Astrocyte (in vitro differentiated cells and primary cell): ENCODE measurements at regions not wholly inside any gene's neighbourhood (a gene's known extent, or its start where the extent isn't known, plus 50 kb on each side); places are given as distances from the start of the nearest gene placed in this dataset.
"Not testable (repeated sequence)": the region's sequence is repeated elsewhere in the genome, so short reads cannot be mapped to it uniquely, and the experiment has no call there.

Source experiments
- DNase-seq: peaks from one replicate; pipeline ENCODE4 v3.0.0-alpha.2; 2010; ENCODE audit warnings: low read depth
- FAIRE-seq: peaks from 2 replicates; lab custom pipeline; 2011; peaks lifted over from hg19 to GRCh38; lab: Jason Lieb, UNC
- H2AFZ ChIP-seq: 2 replicates; pipeline ENCODE4 v1.6.0; 2012; ENCODE audit warnings: low read depth, low read length, inconsistent platforms
- H3K27ac ChIP-seq: 2 replicates; pipeline ENCODE4 v1.5.1; 2011; ENCODE audit warnings: low read depth, low read length, inconsistent platforms
- H3K27me3 ChIP-seq: 2 replicates; pipeline ENCODE4 v1.6.0; 2011; ENCODE audit warnings: low read length, inconsistent platforms; ENCODE audit not compliant: insufficient read depth
- H3K36me3 ChIP-seq: 2 replicates; pipeline ENCODE4 v1.5.1; 2011; ENCODE audit warnings: low read length, inconsistent platforms; ENCODE audit not compliant: insufficient read depth
- H3K4me1 ChIP-seq: 2 replicates; pipeline ENCODE4 v1.5.1; 2011; ENCODE audit warnings: low read length, inconsistent platforms; ENCODE audit not compliant: insufficient read depth
- H3K4me2 ChIP-seq: 2 replicates; pipeline ENCODE4 v1.6.0; 2012; ENCODE audit warnings: low read length, inconsistent platforms
- H3K4me3 ChIP-seq: 2 replicates; pipeline ENCODE4 v1.5.1; 2011; ENCODE audit warnings: low read depth, mild to moderate bottlenecking, low read length, inconsistent platforms; ENCODE audit not compliant: insufficient read depth
- H3K79me2 ChIP-seq: 2 replicates; pipeline ENCODE4 v1.6.0; 2012; ENCODE audit warnings: mild to moderate bottlenecking, low read length, inconsistent platforms; ENCODE audit not compliant: insufficient read depth
- H3K9ac ChIP-seq: 2 replicates; pipeline ENCODE4 v1.6.0; 2012; ENCODE audit warnings: mild to moderate bottlenecking, low read length, inconsistent platforms
- H3K9me3 ChIP-seq: 2 replicates; pipeline ENCODE4 v1.5.1; 2012; ENCODE audit warnings: low read depth, mild to moderate bottlenecking, low read length, inconsistent platforms; ENCODE audit not compliant: insufficient read depth
- H4K20me1 ChIP-seq: 2 replicates; pipeline ENCODE4 v1.6.0; 2012; ENCODE audit warnings: low read length, inconsistent platforms; ENCODE audit not compliant: insufficient read depth
- H3K27ac Mint-ChIP-seq: one replicate; pipeline ENCODE4 v1.8.0; 2021; ENCODE audit warnings: mild to moderate bottlenecking, mixed read lengths; ENCODE audit not compliant: unreplicated experiment
- H3K27me3 Mint-ChIP-seq: one replicate; pipeline ENCODE4 v1.8.0; 2021; ENCODE audit warnings: low read depth, mixed read lengths; ENCODE audit not compliant: unreplicated experiment
- H3K36me3 Mint-ChIP-seq: one replicate; pipeline ENCODE4 v1.8.0; 2021; ENCODE audit warnings: low read depth, mixed read lengths; ENCODE audit not compliant: unreplicated experiment
- H3K4me1 Mint-ChIP-seq: one replicate; pipeline ENCODE4 v1.8.0; 2021; ENCODE audit warnings: low read depth, mixed read lengths; ENCODE audit not compliant: unreplicated experiment
- H3K4me3 Mint-ChIP-seq: one replicate; pipeline ENCODE4 v1.8.0; 2021; ENCODE audit warnings: mild to moderate bottlenecking, moderate library complexity, mixed read lengths; ENCODE audit not compliant: unreplicated experiment
- H3K9me3 Mint-ChIP-seq: one replicate; pipeline ENCODE4 v1.8.0; 2021; ENCODE audit warnings: mild to moderate bottlenecking, mixed read lengths; ENCODE audit not compliant: unreplicated experiment
- EZH2 ChIP-seq: IDR thresholded peaks from 2 replicates; pipeline ENCODE4 v1.6.1; 2012; ENCODE audit warnings: mild to moderate bottlenecking, low read length, inconsistent platforms; ENCODE audit not compliant: insufficient read depth
- TF ChIP-seq, protein P1 (sequence below): IDR thresholded peaks from 2 replicates; pipeline ENCODE4 v1.5.1; 2011; ENCODE audit warnings: low read depth, mild to moderate bottlenecking, inconsistent platforms, low read length, moderate library complexity; ENCODE audit not compliant: insufficient read depth

DNA sequence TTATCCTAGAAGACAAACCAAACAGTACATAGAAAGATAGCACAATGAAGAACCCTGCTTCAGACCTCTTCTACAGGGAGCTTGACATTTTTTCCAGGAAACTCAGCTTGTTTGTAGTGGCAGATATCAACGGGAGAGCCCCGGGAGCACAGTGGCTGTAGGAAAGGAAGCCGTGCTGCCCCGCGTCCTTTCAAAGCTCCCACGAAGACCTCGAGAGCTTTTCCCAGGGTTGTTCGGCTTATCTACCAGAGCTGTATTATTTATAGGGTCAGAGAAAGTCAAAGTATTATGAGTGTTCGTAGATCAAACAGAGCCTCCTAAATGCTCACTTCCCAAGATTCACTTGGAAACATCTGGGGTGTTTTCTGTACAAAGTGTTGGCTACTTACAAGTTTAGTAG lies 167.1 kb upstream of the COPS8 start:
- peaks cover 4% of the 10 kb centered on the region for H3K4me1 Mint-ChIP-seq
- peaks cover 1% of the 10 kb centered on the region for H3K9me3 Mint-ChIP-seq
- Histone ChIP-seq H3K27me3 (no peaks in the 10 kb centered on the region), H3K4me1 (no peaks in the 10 kb centered on the region), H4K20me1 (no peaks in the 10 kb centered on the region), H3K79me2 (no peaks in the 10 kb centered on the region), H3K9ac (no peak overlapping the region), H2AFZ (no peak overlapping the region), H3K36me3 (no peaks in the 10 kb centered on the region), H3K4me3 (no peak overlapping the region), H3K9me3 (no peaks in the 10 kb centered on the region), H3K4me2 (no peak overlapping the region), H3K27ac (no peak overlapping the region)
- FAIRE-seq (no peak), DNase-seq (no peak)
- H3K27ac Mint-ChIP-seq: no peak overlapping the region
- no peaks in the 10 kb centered on the region for H3K36me3 Mint-ChIP-seq
- H3K27me3 Mint-ChIP-seq: peaks cover 12% of the 10 kb centered on the region
- TF ChIP-seq, protein P1, sequence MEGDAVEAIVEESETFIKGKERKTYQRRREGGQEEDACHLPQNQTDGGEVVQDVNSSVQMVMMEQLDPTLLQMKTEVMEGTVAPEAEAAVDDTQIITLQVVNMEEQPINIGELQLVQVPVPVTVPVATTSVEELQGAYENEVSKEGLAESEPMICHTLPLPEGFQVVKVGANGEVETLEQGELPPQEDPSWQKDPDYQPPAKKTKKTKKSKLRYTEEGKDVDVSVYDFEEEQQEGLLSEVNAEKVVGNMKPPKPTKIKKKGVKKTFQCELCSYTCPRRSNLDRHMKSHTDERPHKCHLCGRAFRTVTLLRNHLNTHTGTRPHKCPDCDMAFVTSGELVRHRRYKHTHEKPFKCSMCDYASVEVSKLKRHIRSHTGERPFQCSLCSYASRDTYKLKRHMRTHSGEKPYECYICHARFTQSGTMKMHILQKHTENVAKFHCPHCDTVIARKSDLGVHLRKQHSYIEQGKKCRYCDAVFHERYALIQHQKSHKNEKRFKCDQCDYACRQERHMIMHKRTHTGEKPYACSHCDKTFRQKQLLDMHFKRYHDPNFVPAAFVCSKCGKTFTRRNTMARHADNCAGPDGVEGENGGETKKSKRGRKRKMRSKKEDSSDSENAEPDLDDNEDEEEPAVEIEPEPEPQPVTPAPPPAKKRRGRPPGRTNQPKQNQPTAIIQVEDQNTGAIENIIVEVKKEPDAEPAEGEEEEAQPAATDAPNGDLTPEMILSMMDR: no peak
- no peak for TF ChIP-seq EZH2
- H3K4me3 Mint-ChIP-seq: no peak overlapping the region

DNA sequence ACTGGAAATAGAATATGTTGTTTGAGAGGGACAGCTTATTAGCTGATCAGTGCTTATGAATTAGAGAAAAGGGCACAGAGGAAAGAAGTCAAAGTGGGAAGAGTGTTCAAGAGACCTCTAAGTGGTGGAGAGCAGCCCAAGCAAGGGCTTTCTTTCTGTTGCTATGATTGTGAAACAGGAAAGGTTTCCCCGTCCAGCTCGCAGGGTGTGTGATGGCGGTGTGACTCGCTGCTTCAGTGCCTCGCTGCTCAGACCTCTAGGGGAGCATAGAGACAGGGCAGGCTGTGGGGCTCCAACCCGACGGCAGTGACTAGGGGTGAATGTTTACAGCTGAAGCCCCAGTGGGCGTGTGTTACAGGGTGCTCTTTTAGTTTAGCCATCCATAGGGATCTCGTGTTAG lies 166.5 kb upstream of the COPS8 start:
- Histone ChIP-seq H3K27me3 (no peaks in the 10 kb centered on the region), H2AFZ (peak overlapping the region; percentile 21), H3K4me2 (peak overlapping the region; percentile 17), H3K9ac (no peak overlapping the region), H3K79me2 (no peaks in the 10 kb centered on the region), H3K4me3 (no peak overlapping the region), H3K36me3 (no peaks in the 10 kb centered on the region), H3K27ac (no peak overlapping the region), H4K20me1 (no peaks in the 10 kb centered on the region), H3K4me1 (no peaks in the 10 kb centered on the region), H3K9me3 (no peaks in the 10 kb centered on the region)
- Mint-ChIP-seq H3K27me3 (peaks cover 13% of the 10 kb centered on the region), H3K4me3 (no peak overlapping the region), H3K27ac (no peak overlapping the region), H3K4me1 (peaks cover 4% of the 10 kb centered on the region), H3K9me3 (peaks cover under 1% of the 10 kb centered on the region), H3K36me3 (no peaks in the 10 kb centered on the region)
- TF ChIP-seq, protein P1: no peak
- no peak for TF ChIP-seq EZH2
- DNase-seq: peak; percentile 14
- no peak for FAIRE-seq

DNA sequence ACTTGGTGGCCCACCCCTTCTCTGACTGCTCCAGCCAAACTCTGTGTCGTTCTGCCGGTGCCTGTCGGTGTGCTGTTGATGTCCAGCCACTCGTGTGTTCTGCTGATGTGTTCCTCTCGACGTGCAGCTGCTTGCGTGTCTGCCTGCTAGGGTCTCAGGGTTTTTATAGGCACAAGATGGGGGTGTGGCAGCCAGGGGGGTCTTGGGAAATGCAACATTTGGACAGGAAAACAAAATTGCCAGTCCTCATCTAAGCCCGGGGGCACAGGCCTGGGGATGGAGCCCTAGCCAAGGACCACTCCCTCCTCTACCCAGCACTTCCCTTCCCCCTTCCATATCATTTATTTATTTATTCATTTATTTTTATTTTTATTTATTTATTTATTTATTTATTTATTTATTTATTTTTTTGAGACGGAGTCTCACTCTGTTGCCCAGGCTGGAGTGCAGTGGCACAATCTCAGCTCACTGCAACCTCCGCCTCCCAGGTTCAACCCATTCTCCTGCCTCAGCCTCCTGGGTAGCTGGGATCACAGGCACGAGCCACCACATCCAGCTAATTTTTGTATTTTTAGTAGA lies 165.8 kb upstream of the COPS8 start:
- not testable (repeated sequence) for H3K27ac Mint-ChIP-seq, H2AFZ ChIP-seq, H4K20me1 ChIP-seq, H3K4me3 ChIP-seq, FAIRE-seq, H3K4me3 Mint-ChIP-seq, H3K36me3 Mint-ChIP-seq, H3K4me2 ChIP-seq, H3K27me3 ChIP-seq, H3K36me3 ChIP-seq, H3K79me2 ChIP-seq, DNase-seq, H3K4me1 ChIP-seq, H3K9me3 Mint-ChIP-seq, H3K9ac ChIP-seq, H3K27me3 Mint-ChIP-seq, H3K9me3 ChIP-seq, H3K27ac ChIP-seq, H3K4me1 Mint-ChIP-seq
